HEK293 (cell line): ENCODE measurements at regions not wholly inside any gene's neighbourhood (a gene's known extent, or its start where the extent isn't known, plus 50 kb on each side); places are given as distances from the start of the nearest gene placed in this dataset.

ENCODE experiments used
- ZNF202 ChIP-seq: fragments of 450-650 bp; formaldehyde crosslinking; IDR thresholded peaks from 2 replicates; pipeline ENCODE4 v1.5.1; 2016; ENCODE audit warnings: missing biosample characterization, missing genetic modification characterization, borderline replicate concordance
- ZNF24 ChIP-seq: fragments of 450-650 bp; formaldehyde crosslinking; IDR thresholded peaks from 2 replicates; pipeline ENCODE4 v1.5.1; 2016; ENCODE audit warnings: missing biosample characterization, missing genetic modification characterization
- ZNF302 ChIP-seq: fragments of 450-650 bp; formaldehyde crosslinking; IDR thresholded peaks from 2 replicates; pipeline ENCODE4 v1.5.1; 2016; ENCODE audit warnings: missing biosample characterization, missing genetic modification characterization, low read depth
- ZNF510 ChIP-seq: fragments of 450-650 bp; formaldehyde crosslinking; IDR thresholded peaks from 2 replicates; pipeline ENCODE4 v1.5.1; 2018; ENCODE audit warnings: mild to moderate bottlenecking, missing genetic modification characterization, missing biosample characterization; ENCODE audit not compliant: insufficient replicate concordance
- ZNF514 ChIP-seq: fragments of 450-650 bp; formaldehyde crosslinking; IDR thresholded peaks from 2 replicates; pipeline ENCODE4 v1.5.1; 2016; ENCODE audit warnings: missing biosample characterization, missing genetic modification characterization
- ZNF561 ChIP-seq: fragments of 450-650 bp; IDR thresholded peaks from 2 replicates; pipeline ENCODE4 v1.5.1; 2018; ENCODE audit warnings: missing biosample characterization, missing genetic modification characterization, borderline replicate concordance
- TF ChIP-seq, protein P1 (sequence below): fragments of 450-650 bp; formaldehyde crosslinking; IDR thresholded peaks from 2 replicates; pipeline ENCODE4 v1.5.1; 2016; ENCODE audit warnings: missing biosample characterization, missing genetic modification characterization
- TF ChIP-seq, protein P2 (sequence below): fragments of 450-650 bp; formaldehyde crosslinking; IDR thresholded peaks from 2 replicates; pipeline ENCODE4 v1.5.1; 2016; ENCODE audit warnings: missing biosample characterization, missing genetic modification characterization
- TF ChIP-seq, protein P3 (sequence below): fragments of 450-650 bp; formaldehyde crosslinking; IDR thresholded peaks from 2 replicates; pipeline ENCODE4 v1.5.1; 2016; ENCODE audit warnings: missing biosample characterization, missing genetic modification characterization
- TF ChIP-seq, protein P4 (sequence below): fragments of 450-650 bp; formaldehyde crosslinking; IDR thresholded peaks from 2 replicates; pipeline ENCODE4 v1.5.1; 2016; ENCODE audit warnings: missing biosample characterization, missing genetic modification characterization
- TF ChIP-seq, protein P5 (sequence below): sonication (generic); formaldehyde crosslinking; IDR thresholded peaks from 2 replicates; pipeline ENCODE4 v1.8.1; 2022; ENCODE audit warnings: mild to moderate bottlenecking, moderate library complexity, missing genetic modification reagents

DNA sequence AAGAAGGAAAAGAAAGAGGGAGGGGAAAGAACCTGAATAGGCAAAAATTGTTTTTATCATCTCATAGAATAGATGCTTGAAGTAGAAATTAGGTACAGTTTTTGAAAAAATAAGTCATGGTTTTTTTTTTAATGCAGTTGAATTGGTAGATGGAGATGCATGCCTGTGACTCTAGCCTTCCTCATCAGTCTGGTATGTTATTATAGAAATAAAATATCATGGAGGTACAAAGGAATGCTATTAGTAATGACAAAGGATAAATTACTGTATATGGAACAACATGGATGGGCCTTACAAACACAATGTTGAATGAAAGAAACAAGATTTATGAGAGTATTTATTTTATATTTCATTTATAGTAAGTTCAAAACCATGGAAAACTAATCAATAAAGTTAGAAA is 162.4 kb upstream of the GALNT15 start:
- TF ChIP-seq, protein P1, sequence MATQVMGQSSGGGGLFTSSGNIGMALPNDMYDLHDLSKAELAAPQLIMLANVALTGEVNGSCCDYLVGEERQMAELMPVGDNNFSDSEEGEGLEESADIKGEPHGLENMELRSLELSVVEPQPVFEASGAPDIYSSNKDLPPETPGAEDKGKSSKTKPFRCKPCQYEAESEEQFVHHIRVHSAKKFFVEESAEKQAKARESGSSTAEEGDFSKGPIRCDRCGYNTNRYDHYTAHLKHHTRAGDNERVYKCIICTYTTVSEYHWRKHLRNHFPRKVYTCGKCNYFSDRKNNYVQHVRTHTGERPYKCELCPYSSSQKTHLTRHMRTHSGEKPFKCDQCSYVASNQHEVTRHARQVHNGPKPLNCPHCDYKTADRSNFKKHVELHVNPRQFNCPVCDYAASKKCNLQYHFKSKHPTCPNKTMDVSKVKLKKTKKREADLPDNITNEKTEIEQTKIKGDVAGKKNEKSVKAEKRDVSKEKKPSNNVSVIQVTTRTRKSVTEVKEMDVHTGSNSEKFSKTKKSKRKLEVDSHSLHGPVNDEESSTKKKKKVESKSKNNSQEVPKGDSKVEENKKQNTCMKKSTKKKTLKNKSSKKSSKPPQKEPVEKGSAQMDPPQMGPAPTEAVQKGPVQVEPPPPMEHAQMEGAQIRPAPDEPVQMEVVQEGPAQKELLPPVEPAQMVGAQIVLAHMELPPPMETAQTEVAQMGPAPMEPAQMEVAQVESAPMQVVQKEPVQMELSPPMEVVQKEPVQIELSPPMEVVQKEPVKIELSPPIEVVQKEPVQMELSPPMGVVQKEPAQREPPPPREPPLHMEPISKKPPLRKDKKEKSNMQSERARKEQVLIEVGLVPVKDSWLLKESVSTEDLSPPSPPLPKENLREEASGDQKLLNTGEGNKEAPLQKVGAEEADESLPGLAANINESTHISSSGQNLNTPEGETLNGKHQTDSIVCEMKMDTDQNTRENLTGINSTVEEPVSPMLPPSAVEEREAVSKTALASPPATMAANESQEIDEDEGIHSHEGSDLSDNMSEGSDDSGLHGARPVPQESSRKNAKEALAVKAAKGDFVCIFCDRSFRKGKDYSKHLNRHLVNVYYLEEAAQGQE, result no peak
- TF ChIP-seq, protein P2, sequence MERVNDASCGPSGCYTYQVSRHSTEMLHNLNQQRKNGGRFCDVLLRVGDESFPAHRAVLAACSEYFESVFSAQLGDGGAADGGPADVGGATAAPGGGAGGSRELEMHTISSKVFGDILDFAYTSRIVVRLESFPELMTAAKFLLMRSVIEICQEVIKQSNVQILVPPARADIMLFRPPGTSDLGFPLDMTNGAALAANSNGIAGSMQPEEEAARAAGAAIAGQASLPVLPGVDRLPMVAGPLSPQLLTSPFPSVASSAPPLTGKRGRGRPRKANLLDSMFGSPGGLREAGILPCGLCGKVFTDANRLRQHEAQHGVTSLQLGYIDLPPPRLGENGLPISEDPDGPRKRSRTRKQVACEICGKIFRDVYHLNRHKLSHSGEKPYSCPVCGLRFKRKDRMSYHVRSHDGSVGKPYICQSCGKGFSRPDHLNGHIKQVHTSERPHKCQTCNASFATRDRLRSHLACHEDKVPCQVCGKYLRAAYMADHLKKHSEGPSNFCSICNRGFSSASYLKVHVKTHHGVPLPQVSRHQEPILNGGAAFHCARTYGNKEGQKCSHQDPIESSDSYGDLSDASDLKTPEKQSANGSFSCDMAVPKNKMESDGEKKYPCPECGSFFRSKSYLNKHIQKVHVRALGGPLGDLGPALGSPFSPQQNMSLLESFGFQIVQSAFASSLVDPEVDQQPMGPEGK (tag by site-specific recombination), result no peak
- TF ChIP-seq, protein P3, sequence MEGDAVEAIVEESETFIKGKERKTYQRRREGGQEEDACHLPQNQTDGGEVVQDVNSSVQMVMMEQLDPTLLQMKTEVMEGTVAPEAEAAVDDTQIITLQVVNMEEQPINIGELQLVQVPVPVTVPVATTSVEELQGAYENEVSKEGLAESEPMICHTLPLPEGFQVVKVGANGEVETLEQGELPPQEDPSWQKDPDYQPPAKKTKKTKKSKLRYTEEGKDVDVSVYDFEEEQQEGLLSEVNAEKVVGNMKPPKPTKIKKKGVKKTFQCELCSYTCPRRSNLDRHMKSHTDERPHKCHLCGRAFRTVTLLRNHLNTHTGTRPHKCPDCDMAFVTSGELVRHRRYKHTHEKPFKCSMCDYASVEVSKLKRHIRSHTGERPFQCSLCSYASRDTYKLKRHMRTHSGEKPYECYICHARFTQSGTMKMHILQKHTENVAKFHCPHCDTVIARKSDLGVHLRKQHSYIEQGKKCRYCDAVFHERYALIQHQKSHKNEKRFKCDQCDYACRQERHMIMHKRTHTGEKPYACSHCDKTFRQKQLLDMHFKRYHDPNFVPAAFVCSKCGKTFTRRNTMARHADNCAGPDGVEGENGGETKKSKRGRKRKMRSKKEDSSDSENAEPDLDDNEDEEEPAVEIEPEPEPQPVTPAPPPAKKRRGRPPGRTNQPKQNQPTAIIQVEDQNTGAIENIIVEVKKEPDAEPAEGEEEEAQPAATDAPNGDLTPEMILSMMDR (tag by site-specific recombination), result no peak
- TF ChIP-seq, protein P4, sequence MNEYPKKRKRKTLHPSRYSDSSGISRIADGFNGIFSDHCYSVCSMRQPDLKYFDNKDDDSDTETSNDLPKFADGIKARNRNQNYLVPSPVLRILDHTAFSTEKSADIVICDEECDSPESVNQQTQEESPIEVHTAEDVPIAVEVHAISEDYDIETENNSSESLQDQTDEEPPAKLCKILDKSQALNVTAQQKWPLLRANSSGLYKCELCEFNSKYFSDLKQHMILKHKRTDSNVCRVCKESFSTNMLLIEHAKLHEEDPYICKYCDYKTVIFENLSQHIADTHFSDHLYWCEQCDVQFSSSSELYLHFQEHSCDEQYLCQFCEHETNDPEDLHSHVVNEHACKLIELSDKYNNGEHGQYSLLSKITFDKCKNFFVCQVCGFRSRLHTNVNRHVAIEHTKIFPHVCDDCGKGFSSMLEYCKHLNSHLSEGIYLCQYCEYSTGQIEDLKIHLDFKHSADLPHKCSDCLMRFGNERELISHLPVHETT (tag by site-specific recombination), result no peak
- TF ChIP-seq ZNF24, result no peak
- no peak for TF ChIP-seq ZNF202
- no peak for TF ChIP-seq ZNF510
- TF ChIP-seq, protein P5, sequence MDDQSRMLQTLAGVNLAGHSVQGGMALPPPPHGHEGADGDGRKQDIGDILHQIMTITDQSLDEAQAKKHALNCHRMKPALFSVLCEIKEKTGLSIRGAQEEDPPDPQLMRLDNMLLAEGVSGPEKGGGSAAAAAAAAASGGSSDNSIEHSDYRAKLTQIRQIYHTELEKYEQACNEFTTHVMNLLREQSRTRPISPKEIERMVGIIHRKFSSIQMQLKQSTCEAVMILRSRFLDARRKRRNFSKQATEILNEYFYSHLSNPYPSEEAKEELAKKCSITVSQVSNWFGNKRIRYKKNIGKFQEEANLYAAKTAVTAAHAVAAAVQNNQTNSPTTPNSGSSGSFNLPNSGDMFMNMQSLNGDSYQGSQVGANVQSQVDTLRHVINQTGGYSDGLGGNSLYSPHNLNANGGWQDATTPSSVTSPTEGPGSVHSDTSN (CRISPR knock-in tag), result no peak
- no peak for TF ChIP-seq ZNF302 (tag by site-specific recombination)
- no peak for TF ChIP-seq ZNF561 (tag by site-specific recombination)
- no peak for TF ChIP-seq ZNF514 (tag by site-specific recombination)
